NCI-H2171 treated with DMSO at 0.1 percent for 48 hours (cell line): ENCODE measurements at regions not wholly inside any gene's neighbourhood (a gene's known extent, or its start where the extent isn't known, plus 50 kb on each side); places are given as distances from the start of the nearest gene placed in this dataset.
"Not testable (repeated sequence)": the region's sequence is repeated elsewhere in the genome, so short reads cannot be mapped to it uniquely, and the experiment has no call there.

Experiments used
- DNase-seq: peaks from one replicate; lab custom pipeline; 2025; lab: John Stamatoyannopoulos, UW

- DNase-seq, result no peak
Measured at GRCh38 chr3:167106456-167106855, 273.6 kb downstream of the ZBBX start.

GRCh38 chr3:167102071-167102470, 278.0 kb downstream of the ZBBX start:
- DNase-seq, result no peak

GRCh38 chr3:167100651-167101050, 279.4 kb downstream of the ZBBX start:
- no peak for DNase-seq

DNA sequence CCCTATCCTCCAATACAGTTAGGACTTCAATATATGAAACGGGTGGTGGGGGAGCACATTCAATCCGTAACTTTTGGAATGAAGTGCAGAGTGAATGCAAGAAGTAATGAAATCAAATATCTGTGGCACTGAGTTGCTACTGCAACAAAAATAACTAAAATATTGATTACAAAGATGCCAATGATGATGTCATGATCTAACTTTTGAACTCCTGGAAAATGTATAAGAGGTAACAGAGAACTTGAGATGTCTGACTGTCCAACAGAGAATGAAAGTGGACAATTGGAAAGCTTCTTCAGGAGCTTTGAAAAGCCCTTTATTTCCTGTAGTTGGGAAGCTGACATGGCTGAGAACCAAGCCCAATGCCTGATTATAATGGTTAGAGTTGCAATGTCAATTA, 279.9 kb downstream of the ZBBX start:
- no peak for DNase-seq

DNA sequence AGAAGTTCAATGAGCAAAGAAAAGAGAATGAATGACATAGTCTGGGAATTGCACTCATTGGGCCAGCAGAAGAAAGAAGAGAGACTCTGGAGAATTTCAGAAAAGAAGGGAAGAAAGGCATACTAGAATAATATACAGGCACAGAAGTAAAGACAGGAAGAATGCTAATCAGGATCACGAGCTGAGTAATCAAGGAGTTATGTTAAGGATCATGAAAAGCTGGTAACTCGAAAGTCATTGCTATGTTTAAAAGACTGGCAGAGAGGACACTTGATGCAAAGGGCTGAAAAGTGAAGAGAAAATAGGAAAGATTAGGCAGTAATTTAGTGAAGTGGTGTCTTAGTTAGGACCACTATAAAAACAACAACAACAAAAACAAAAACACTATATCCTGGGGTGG, 284.1 kb downstream of the ZBBX start:
- DNase-seq, result no peak

DNA sequence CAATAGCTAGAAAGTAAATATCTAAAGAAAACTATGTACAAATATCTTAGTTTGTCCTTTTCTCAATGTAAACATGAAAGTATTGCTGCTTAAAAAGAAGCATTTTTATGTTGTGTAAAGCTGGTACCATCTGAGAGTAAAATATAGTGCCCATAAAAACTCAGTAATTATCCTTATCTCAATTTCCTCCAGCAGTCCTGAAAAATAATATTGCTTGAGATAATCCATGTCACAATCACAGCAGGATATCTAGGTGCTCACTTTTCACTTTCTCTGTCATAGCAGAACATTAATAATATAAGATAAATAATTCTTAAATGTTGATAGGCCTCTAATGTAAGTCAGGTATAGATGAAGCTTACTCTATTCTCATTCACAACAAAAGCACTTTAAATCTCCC, 285.5 kb downstream of the ZBBX start:
- DNase-seq, result no peak

- DNase-seq, result peak; percentile 88
Measured at GRCh38 chr3:167091226-167091625, 288.9 kb downstream of the ZBBX start.

GRCh38 chr3:167084545-167084944, 295.6 kb downstream of the ZBBX start:
- no peak for DNase-seq

DNA sequence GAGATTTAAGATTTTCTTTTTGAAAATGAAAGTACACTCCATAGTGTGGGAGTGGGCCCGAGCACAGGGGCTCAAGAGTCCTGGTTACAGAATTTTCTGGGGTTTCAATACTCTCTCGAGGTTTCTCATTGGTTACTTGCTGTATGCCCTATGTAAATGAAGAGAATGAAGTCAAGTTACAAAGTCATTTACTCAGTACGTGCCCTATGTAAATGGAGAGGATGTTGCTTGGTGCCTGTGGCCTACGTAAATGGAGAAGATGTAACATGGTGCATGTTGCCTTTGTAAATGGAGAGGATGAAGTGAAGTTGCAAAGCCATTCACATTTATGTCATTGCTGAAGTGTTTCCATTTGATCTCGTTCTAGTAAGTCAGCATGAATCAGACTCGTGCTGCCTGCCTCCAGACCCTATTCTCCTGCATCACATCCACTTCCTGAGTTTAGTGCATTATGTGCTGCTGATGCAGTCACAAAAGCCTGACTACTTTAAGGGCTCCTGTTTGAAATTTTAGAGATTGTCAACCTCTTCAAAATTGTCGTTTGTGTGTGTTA, 302.0 kb downstream of the ZBBX start:
- DNase-seq, result no peak

DNA sequence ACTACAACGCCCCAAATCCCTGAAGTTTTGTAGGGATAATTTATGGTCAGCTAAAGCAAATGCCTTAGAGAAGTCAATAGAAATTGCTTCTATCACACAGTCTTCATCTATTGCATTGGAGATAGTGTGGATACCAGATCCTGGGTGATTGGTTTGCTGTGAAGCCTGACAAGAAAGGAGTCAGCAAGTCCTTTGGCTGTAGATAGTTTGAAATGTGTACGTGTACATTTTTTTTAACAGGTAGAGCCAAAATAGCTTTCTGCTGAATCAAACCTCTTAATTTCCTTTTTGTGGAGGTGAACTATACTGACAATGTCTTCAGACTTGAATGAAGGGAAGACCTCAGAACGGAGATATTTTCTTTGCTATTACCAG, 312.3 kb downstream of the ZBBX start:
- DNase-seq, result peak; percentile 34

DNA sequence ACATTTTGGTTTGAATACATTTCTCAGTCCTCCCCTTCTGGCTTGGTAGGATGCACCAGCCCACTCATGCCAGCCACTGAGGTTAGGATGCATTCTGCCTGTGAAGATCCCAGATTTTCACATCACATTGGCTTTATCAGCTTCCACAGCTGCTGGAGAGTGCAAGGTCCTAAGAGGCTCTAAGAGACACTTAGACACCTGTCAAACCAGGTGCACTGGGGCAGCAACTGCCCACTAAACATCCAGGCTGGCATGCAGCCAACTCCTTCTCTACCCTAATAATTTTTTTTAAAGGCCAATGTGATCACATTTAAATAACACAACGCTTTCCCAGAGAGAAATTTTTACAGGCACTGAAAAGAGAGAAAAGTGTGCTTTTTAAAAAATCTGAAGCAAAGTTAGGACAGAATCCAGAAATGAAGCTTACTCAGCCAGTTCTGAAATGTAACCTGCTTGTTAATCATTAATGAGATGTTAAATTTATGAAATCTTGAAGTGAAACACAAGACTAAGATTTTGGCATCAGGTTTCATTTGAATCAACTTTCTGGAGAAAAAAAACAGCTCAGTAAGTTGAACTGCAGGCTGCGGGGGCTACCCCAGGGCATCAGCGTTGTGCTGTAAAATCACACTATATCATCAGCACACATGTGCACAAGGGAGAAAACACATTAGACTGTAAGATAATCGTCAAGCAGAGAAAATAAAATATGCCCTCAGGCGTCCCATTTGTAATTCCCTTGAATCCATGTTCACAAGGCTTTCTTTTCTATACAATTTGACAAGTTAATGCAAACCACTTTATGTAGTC, 312.9 kb downstream of the ZBBX start:
- peak; percentile 88 for DNase-seq

DNA sequence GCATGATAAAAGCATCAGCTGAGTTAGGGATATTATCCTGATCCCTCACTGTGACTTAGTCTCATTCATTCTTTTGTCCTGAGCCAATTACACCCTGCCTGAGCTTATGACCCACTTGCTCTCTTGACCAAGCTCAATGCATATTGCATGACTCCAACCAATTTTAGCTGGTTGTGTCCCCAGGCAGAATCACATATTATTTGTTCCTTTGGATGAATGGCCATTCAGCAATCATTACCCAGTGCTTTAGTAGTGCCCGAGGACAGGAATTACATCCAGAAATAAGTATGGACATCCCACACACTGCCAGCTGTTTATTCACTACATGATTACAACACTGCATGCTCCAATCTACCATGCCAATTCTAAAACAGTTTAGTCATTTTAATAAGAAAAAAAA, 322.5 kb downstream of the ZBBX start:
- DNase-seq, result no peak

DNA sequence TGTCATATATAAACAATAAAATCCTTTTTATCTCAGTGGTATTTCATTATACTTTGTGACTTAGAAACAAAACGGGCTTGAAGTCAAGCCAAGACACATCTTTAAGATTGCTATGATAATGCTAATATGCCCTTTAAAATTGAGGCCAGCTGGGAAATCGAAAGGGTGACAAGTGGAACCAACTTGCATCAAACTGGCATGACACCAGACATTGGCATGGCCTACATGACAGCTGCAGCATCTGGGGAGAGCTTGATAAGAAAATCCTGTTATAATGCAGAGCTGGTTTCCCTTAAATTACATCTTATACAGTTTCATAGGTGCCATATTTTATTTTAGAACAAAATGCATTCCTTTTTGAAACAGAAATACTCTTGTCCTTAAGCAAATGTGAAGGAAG, 325.2 kb downstream of the ZBBX start:
- no peak for DNase-seq

DNA sequence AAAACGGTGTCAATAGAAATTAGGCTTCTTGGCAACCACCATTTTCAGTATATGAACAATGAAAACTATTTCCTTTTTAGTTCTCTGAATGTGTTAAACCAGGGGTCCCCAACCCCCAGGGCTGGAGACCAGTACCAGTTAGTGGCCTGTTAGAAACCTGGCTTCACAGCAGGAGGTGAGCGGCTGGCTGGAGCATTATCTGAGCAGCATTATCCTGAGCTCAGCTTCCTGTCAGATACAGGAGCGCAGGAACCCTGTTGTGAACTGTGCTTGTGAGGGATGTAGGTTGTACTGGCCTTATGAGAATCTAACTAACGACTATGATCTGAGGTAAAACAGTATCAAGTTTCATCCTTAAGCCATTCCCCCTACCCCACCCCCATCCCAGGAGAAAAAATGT, 328.7 kb downstream of the ZBBX start:
- no peak for DNase-seq

- no peak for DNase-seq
Measured at GRCh38 chr3:167033866-167034265, 346.2 kb downstream of the ZBBX start.

DNA sequence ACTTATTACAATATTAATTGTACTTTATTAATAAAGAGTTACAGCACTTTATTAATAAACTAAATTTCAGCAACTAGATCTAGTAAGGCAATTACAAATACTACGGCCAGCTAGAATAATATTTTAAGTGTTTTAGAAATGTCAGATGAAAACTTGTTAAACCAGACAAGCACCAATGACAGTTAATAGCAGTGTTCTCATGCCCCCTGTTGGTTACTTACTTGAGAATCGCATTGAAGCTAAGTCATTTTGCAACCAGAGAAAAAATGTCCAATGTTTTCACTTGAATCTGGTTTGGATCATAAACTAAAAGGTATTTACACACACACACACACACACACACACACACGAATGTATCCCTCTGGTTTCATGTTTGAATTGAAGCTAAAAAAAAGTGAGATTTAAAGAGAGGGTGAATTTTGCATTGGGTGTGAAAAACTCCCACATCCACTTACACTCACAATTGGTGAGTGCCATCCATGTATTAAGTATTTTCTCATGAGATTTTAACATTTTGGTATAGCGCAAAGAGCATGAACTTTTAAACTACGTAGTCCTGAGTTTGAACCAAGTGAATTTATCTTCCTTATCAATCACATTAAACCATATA, 347.7 kb downstream of the ZBBX start:
- peak; percentile 45 for DNase-seq

- DNase-seq, result no peak
Measured at GRCh38 chr3:167031364-167032049, 348.6 kb downstream of the ZBBX start.

DNA sequence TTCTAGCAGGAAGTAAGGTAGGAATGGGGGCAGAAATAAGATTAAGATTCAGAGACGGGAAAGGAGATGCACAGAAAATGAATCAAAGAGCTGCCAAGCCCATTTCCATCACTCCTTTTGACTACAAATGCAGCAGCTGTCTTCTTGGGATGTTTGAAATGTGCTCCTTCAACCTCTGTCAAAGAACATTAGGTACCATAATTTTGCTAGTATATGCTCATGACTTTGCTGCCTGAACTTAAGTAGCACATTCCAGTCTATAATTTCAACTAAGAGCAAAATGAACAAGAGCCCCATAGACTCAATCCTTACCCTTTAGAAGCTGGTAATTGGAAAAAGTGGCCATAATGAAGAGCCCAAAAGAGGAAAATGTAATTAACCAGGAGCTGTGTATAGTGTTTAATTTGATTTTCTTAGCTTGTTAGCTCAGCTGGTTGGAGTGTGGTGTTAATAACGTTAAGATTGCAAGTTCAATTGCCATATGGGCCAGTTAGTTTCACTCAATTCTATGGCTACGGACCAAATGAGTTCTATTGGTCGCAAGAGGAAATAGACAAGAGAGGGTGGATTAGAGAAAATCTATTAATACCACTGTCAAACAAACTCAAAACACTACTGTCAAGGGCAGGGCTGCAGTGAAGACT, 349.9 kb downstream of the ZBBX start:
- no peak for DNase-seq

GRCh38 chr3:167019503-167019902, 360.6 kb downstream of the ZBBX start:
- DNase-seq, result not testable (repeated sequence)

GRCh38 chr3:167018591-167019111, 361.4 kb downstream of the ZBBX start:
- DNase-seq, result not testable (repeated sequence)

DNA sequence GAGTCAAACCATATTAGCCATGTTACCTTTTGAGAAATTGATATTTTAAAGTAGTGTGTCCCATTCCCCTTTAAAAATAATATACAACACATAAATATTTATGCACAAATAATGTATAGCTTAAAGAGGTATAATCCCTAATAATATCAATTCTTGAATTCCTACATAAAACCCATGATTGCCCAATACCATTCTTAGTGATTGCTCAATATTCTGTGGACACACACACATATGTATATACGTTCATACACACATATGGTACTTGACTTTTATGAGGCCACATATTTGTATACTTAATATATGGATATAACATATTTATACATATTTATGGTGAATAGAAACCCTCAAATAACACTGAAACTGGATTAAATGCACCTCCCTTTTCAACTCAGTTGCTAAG, 367.4 kb downstream of the ZBBX start:
- no peak for DNase-seq

DNA sequence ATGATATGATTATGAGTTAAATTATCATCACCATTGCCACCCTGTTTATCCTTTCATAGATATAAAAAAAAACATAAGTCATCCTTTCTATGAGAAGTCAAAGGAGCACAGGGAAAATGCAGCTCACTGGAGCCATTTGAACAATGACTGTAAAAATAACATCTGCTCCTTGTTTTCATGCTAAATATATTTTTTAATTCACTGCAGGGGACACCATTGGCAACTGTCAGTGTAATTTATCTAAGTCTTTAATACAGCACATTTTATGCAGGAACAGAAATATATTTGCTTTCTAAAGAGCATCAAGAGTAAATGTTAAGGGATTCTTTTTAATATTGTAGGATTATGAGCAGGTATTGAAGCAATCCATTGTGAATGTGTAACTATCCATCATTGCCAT, 371.3 kb downstream of the ZBBX start:
- no peak for DNase-seq
